NCI-H226 (cell line): ENCODE measurements at regions not wholly inside any gene's neighbourhood (a gene's known extent, or its start where the extent isn't known, plus 50 kb on each side); places are given as distances from the start of the nearest gene placed in this dataset.
"Not testable (repeated sequence)": the region's sequence is repeated elsewhere in the genome, so short reads cannot be mapped to it uniquely, and the experiment has no call there.

Experiments used
- DNase-seq: peaks from one replicate; pipeline ENCODE4 v3.0.0-alpha.2; 2015

GRCh38 chr4:83981156-83981555 lies 445.2 kb downstream of the GPAT3 start:
- DNase-seq, result no peak

GRCh38 chr4:83979773-83980172 lies 443.9 kb downstream of the GPAT3 start:
- no peak for DNase-seq

GRCh38 chr4:83974111-83974780 lies 438.3 kb downstream of the GPAT3 start:
- no peak for DNase-seq

- peak; percentile 1 for DNase-seq
Measured at GRCh38 chr4:83964996-83965541, 429.2 kb downstream of the GPAT3 start.

- no peak for DNase-seq
Measured at GRCh38 chr4:83962492-83962891, 426.6 kb downstream of the GPAT3 start.

- no peak for DNase-seq
Measured at GRCh38 chr4:83961575-83961974, 425.7 kb downstream of the GPAT3 start.

GRCh38 chr4:83959160-83959559 lies 423.3 kb downstream of the GPAT3 start:
- DNase-seq, result no peak

GRCh38 chr4:83947830-83948193 lies 411.9 kb downstream of the GPAT3 start:
- DNase-seq, result no peak

- no peak for DNase-seq
Measured at GRCh38 chr4:83947125-83947829, 411.4 kb downstream of the GPAT3 start.

GRCh38 chr4:83943691-83944090 lies 407.8 kb downstream of the GPAT3 start:
- not testable (repeated sequence) for DNase-seq

GRCh38 chr4:83932750-83933391 lies 397.0 kb downstream of the GPAT3 start:
- no peak for DNase-seq

- no peak for DNase-seq
Measured at GRCh38 chr4:83931659-83932438, 395.9 kb downstream of the GPAT3 start.

GRCh38 chr4:83929550-83929949 lies 393.6 kb downstream of the GPAT3 start:
- no peak for DNase-seq

- no peak for DNase-seq
Measured at GRCh38 chr4:83926950-83927349, 391.0 kb downstream of the GPAT3 start.

GRCh38 chr4:83923341-83923740 lies 387.4 kb downstream of the GPAT3 start:
- DNase-seq, result no peak

GRCh38 chr4:83922402-83922801 lies 386.5 kb downstream of the GPAT3 start:
- no peak for DNase-seq

- no peak for DNase-seq
Measured at GRCh38 chr4:83921124-83921523, 385.2 kb downstream of the GPAT3 start.

- no peak for DNase-seq
Measured at GRCh38 chr4:83920375-83920774, 384.5 kb downstream of the GPAT3 start.

GRCh38 chr4:83917572-83917971 lies 381.7 kb downstream of the GPAT3 start:
- no peak for DNase-seq

- DNase-seq, result no peak
Measured at GRCh38 chr4:83910693-83911092, 374.8 kb downstream of the GPAT3 start.

- DNase-seq, result peak; percentile 53
Measured at GRCh38 chr4:83906561-83906960, 370.7 kb downstream of the GPAT3 start.

GRCh38 chr4:83905952-83906351 lies 370.0 kb downstream of the GPAT3 start:
- no peak for DNase-seq

- DNase-seq, result not testable (repeated sequence)
Measured at GRCh38 chr4:83903740-83904139, 367.8 kb downstream of the GPAT3 start.
